ENCODE measurements at regions not wholly inside any gene's neighbourhood (a gene's known extent, or its start where the extent isn't known, plus 50 kb on each side); places are given as distances from the start of the nearest gene placed in this dataset.
"Not testable (repeated sequence)": the region's sequence is repeated elsewhere in the genome, so short reads cannot be mapped to it uniquely, and the experiment has no call there.

DNA sequence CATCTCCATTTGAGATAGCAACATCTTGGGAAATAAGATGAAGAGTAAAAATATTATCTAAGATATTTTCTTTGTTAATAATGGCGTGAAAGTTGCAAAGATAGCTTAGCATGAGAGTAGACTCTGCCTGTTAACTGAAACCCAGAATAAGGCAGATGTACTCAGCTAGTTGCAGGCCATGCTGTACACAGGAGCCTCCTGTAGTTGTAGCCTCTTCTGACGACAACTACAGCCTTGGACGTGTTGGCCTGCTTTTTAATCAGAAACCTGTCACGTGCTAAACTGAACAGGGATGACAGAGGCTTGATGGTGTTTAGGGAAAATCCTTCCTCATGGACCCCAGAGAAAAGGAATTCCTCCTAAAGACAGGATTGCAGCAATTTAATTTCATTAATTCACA is 155.1 kb upstream of the TMEM229A start:
- TF ChIP-seq, protein P1, sequence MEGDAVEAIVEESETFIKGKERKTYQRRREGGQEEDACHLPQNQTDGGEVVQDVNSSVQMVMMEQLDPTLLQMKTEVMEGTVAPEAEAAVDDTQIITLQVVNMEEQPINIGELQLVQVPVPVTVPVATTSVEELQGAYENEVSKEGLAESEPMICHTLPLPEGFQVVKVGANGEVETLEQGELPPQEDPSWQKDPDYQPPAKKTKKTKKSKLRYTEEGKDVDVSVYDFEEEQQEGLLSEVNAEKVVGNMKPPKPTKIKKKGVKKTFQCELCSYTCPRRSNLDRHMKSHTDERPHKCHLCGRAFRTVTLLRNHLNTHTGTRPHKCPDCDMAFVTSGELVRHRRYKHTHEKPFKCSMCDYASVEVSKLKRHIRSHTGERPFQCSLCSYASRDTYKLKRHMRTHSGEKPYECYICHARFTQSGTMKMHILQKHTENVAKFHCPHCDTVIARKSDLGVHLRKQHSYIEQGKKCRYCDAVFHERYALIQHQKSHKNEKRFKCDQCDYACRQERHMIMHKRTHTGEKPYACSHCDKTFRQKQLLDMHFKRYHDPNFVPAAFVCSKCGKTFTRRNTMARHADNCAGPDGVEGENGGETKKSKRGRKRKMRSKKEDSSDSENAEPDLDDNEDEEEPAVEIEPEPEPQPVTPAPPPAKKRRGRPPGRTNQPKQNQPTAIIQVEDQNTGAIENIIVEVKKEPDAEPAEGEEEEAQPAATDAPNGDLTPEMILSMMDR (IDR thresholded peaks at IDR 0.05; ENCODE audit: borderline replicate concordance, control extremely low read depth, extremely low read depth, insufficient read depth, missing control alignments): no peak
- DNase-seq (ENCODE audit: low spot score): no peak
- in situ Hi-C loops (cut with MboI; ENCODE audit: low sequenced_read_pairs, unreplicated experiment): no loop called here

DNA sequence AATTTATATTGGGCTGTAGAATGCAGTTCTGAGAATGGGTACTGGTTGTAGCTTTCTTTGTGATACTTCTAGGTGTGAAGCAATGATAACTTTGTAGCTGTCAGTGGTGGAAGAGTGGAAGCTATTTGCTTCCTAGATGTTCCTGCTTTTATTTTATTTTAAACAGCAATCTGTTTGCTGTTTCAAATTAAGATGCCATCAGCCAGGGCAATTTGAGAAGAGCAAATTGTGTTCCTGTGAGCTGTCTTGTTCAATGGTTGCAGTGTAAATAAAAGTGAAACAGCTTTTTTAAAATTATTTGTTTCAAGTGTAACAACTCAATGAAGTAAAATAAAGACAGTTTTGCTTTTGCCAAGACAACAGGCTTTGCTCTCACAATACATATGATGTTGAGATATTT is 150.8 kb upstream of the TMEM229A start:
- TF ChIP-seq, protein P1 (IDR thresholded peaks at IDR 0.05; ENCODE audit: borderline replicate concordance, control extremely low read depth, extremely low read depth, insufficient read depth, missing control alignments): no peak
- in situ Hi-C loops (cut with MboI; ENCODE audit: low sequenced_read_pairs, unreplicated experiment): no loop called here
- no peak for DNase-seq (ENCODE audit: low spot score)

DNA sequence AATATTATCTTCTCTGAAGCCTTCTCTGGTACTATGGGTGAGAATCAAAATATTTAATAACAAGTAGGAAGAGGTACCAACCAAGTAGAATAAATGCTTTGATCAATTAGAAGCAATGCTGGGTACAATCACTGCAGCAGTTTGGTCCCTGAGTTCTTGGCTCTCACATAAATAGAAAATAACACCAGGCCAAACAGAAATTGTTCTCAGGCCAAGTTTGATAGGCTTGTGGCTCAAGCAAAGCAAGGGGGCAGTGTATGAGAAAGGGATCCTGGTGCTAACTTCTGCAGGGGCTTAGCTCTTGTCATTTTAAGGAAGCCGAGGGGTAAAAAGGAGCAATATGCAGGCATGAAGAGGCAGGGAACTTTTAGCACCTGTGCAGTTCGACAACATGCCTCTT is 146.8 kb upstream of the TMEM229A start:
- no peak for DNase-seq (ENCODE audit: low spot score)
- TF ChIP-seq, protein P1 (IDR thresholded peaks at IDR 0.05; ENCODE audit: borderline replicate concordance, control extremely low read depth, extremely low read depth, insufficient read depth, missing control alignments): no peak
- in situ Hi-C loops (cut with MboI; ENCODE audit: low sequenced_read_pairs, unreplicated experiment): no loop called here

DNA sequence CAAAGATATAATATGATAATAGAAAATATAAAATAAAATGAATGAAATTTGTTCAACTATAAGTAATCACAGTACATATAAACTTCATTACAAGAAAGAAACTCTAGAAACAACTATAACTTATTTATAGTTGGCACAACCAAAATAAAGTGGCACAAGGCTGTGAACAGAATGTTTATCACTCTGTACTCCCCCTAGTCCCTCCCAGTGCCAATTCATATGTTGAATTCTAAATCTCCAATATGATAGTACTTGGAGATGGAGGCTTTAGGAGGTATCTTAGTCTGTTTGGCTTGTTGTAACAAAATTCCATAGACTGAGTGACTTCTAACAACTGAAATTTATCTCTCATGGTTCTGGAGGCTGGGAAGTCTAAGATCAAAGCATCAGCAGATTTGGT is 145.0 kb upstream of the TMEM229A start:
- in situ Hi-C loops (cut with MboI; ENCODE audit: low sequenced_read_pairs, unreplicated experiment): no loop called here
- no peak for DNase-seq (ENCODE audit: low spot score)
- TF ChIP-seq, protein P1 (IDR thresholded peaks at IDR 0.05; ENCODE audit: borderline replicate concordance, control extremely low read depth, extremely low read depth, insufficient read depth, missing control alignments): no peak

DNA sequence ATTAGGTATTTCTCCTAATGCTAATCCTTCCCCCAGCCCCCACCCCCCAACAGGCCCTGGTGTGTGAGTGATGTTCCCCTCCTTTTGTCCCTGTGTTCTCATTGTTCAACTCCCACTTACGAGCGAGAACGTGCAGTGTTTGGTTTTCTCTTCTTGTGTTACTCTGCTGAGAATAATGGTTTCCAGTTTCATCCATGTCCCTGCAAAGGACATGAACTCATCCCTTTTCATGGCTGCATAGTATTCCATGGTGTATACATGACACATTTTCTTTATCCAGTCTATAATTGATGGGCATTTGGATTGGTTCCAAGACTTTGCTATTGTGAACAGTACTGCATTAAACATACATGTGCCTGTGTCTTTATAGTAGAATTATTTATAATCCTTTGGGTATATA is 138.9 kb upstream of the TMEM229A start:
- in situ Hi-C loops (cut with MboI; ENCODE audit: low sequenced_read_pairs, unreplicated experiment): loop anchor here (25.0 kb wide), 1 partner anchor 615 kb away; no protein-coding TSS in a partner anchor
- not testable (repeated sequence) for DNase-seq (ENCODE audit: low spot score)

DNA sequence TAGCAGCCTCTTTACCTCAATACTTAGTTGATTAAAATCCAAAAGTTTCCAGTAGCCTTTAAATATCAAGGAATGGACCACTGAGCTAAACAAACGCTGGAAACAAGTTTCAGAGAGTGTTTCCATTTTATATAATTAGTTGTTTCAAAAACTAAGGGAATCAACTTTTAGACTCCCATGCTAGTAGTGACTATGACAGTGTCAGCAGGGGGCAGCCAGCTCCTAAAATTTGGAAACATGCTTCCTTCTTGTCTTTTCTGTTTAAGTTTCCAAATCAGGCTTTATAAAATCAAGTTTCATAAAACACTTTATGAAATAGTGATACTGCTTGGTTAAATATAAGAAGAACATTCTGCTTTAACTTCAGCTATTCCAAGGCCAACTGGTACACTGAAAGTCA is 138.2 kb upstream of the TMEM229A start:
- in situ Hi-C loops (cut with MboI; ENCODE audit: low sequenced_read_pairs, unreplicated experiment): loop anchor here (25.0 kb wide), 1 partner anchor 616 kb away; no protein-coding TSS in a partner anchor
- no peak for DNase-seq (ENCODE audit: low spot score)
- TF ChIP-seq, protein P1 (IDR thresholded peaks at IDR 0.05; ENCODE audit: borderline replicate concordance, control extremely low read depth, extremely low read depth, insufficient read depth, missing control alignments): peak; percentile 26

DNA sequence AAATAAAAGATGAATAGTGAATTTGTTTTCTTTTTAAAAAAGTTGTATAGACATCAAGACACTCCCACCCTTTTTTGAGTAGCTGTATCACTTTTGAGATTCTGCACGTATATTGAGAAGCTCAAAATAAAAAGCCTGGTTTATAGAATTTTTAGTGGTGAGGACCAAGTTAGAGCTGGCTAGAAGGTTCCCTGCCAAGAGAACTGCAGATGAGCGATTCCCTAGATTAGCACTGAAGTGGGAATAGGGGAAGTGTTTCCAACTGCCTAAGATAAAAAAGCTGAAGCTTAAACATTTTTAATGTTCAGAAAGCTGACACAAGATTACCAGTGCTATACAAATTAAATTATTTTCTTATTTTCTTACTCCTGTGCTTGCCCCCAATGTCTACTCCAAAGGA is 135.7 kb upstream of the TMEM229A start:
- TF ChIP-seq, protein P1 (IDR thresholded peaks at IDR 0.05; ENCODE audit: borderline replicate concordance, control extremely low read depth, extremely low read depth, insufficient read depth, missing control alignments): no peak
- in situ Hi-C loops (cut with MboI; ENCODE audit: low sequenced_read_pairs, unreplicated experiment): loop anchor here (25.0 kb wide), 1 partner anchor 619 kb away; no protein-coding TSS in a partner anchor
- no peak for DNase-seq (ENCODE audit: low spot score)

Data from GM13976 (cell line).